ENCODE measurements at regions not wholly inside any gene's neighbourhood (a gene's known extent, or its start where the extent isn't known, plus 50 kb on each side); places are given as distances from the start of the nearest gene placed in this dataset.

DNA sequence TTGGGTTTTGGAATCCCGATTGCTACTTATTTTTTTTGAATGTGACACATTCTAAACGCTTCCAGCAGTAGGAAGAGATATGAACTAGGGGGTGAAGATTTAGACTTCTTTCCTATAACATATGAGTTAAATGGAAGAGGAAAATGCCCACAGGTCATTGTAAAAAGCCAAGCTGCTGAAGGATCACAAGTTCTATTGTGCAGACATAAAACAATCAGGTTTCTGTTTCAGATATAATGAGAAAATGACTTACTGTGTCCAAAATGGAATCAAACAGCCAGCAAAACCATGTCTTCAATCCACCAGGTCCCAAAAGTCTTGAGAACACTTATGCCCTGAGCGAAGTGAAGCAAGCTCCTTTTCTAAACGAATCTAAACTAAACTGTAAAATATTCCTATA is 157.0 kb upstream of the SOX9 start:
- intact Hi-C loops (cut with DNase I): no loop called here
- no peak for DNase-seq (ENCODE audit: low spot score)

- intact Hi-C loops (cut with DNase I): no loop called here
- DNase-seq (ENCODE audit: low spot score): no peak
Observed at GRCh38 chr17:71964559-71964958, 156.3 kb upstream of the SOX9 start.

DNA sequence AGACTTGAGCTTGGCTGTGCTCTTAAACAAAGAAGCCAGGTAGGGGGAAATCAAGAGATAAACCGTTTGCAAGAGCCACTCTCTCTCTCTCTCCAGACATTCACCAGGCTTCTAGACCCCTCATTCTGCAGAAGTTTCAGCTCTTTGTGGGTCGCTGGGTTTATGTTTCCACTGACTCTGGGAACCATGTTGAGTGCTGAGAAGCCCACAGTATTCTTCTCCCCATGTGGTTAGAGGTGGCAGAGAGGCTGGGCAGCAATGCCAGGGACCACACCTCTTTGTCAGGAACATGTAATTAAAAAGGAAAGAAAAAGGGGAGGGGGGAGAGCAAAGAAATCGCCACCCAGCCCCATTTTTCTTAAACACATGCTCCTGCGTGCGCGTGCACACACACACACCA is 154.8 kb upstream of the SOX9 start:
- intact Hi-C loops (cut with DNase I): no loop called here
- no peak for DNase-seq (ENCODE audit: low spot score)

DNA sequence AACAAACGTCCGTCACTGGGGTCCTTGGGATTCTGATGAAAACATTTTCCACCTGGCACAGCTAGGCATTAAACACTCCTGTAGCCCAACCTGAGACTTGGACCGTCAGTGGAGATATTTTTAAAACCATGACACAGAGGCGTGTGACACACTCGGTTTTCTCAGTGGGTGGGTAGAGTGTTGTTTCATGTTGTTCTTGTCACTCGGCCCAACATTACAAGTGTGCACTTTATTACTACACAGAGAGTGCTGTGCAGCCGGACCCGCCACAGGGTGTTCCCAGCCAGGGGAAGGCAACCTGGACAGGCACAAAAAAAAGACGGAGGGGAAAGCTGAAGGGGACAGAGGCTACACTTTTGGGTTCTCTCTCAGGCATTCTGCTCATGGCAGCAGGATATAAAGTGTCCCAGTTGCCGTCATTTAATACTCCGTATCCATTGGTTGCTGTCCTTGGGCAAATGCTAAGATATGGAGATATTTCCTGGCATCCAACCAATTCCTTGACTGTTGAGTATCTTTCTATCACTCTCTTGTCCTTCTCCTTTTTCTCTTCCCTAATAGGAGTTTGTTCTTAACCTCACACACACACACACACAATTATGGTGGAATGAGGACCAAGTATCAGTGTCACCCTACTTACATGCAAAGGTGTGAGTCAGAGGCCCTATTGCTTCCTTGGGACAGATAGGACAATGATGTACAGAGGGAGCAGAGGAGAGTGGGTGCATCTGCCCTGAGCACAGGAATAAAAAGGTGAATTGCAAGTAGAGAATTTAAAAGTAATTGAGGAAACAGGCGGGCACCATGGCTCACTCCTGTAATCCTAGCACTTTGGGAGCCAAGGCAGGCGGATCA is 154.1 kb upstream of the SOX9 start:
- no peak for DNase-seq (ENCODE audit: low spot score)
- intact Hi-C loops (cut with DNase I): no loop called here

GRCh38 chr17:71969500-71969899 is 151.3 kb upstream of the SOX9 start:
- intact Hi-C loops (cut with DNase I): no loop called here
- DNase-seq (ENCODE audit: low spot score): no peak

GRCh38 chr17:71970312-71970711 is 150.5 kb upstream of the SOX9 start:
- no peak for DNase-seq (ENCODE audit: low spot score)
- intact Hi-C loops (cut with DNase I): no loop called here

- no peak for DNase-seq (ENCODE audit: low spot score)
- intact Hi-C loops (cut with DNase I): no loop called here
Observed at GRCh38 chr17:71974051-71974450, 146.8 kb upstream of the SOX9 start.

- DNase-seq (ENCODE audit: low spot score): peak; percentile 88
- intact Hi-C loops (cut with DNase I): no loop called here
Observed at GRCh38 chr17:71975331-71975801, 145.5 kb upstream of the SOX9 start.

DNA sequence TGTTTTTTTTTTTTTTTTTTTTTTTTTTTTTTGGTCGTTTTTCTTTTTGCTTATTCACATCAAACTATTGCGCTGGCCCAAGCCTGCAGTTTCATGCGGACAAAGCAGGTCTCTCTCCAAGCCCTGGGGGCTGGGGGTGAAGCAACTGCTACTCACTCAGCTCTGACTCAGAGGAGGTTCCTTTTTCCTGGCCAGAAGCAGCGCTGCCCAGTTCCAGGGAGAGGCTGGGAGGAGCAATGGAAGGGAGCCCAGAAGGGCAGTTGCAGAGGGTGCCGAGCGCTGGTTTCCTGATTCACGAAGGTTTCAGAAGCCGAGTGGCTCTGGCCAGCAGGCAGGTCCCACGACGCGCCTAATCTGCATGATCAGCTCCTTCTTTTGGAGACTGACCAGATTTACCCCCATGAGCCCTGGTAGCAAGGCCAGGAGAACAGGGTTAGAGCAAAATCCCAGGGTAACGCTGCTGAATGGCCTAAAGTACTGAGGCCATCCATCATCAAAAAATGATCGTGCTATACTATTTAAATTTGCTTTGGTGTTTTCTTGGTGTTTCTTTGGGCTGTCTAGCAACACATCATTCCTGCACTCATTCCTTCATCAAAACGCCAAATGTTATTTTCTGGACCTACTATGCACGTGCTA is 144.7 kb upstream of the SOX9 start:
- DNase-seq (ENCODE audit: low spot score): peak; percentile 95
- intact Hi-C loops (cut with DNase I): no loop called here

DNA sequence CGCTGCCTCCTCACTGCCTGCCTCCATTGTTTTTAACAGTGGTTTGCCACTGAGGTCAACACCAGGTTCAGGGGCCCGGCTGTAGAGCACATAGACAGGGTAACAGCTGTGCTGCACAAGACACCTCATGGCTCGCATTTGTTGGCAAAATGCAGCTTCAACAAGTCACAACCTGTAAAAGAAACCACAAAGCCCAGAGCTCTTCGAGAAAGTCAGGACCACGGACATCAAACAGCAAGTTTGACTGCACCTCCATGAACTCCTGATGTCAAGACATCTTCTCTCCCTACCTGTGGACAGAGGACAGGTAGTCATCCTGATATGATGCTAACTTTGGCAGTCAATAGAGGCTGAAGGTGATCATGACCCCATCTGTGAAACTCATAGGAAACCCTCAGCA is 142.4 kb upstream of the SOX9 start:
- no peak for DNase-seq (ENCODE audit: low spot score)
- intact Hi-C loops (cut with DNase I): no loop called here

DNA sequence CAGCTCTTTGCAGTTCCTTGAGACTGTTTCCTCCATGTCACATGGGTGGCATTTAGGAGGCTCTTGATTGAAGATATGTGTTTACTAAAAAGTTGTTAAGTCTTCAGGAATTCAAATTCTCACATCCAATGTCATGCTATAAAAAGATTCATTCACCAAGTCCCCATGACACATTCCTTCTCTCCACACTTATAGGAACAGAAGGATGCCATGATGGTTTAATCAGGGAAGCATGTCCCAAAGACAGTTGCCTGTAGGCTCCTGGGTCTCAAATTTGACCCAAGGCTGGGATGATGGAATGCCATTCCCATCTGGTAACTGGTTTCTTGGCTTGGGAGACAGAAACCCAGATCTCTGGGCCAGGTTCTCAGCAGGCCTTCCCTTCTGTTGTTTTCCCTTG is 140.6 kb upstream of the SOX9 start:
- intact Hi-C loops (cut with DNase I): loop anchor here in 1 of 2 donors (5.0 kb wide), 1 partner anchor 128 kb away; no protein-coding TSS in a partner anchor
- no peak for DNase-seq (ENCODE audit: low spot score)

DNA sequence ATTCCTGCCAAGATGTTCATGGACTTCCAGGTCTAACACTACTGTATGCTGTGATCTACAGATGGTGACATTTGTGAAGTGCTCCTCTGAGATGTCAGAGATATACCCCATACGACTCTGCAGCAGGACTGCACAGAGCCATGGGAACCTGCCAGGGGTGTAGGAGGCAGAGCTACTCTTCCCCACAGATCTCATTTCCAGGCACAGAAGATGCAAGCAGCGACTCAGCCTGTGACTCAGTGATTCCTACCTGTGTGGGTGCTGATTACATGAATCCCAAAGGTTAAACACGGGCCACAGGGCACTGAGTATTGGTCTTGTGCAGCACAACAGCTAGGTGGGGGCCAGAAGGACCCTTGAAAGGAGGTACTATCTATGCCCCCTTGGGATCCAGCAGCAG is 137.0 kb upstream of the SOX9 start:
- intact Hi-C loops (cut with DNase I): loop anchor here in 1 of 2 donors (5.0 kb wide), 1 partner anchor 132 kb away; no protein-coding TSS in a partner anchor
- no peak for DNase-seq (ENCODE audit: low spot score)

- intact Hi-C loops (cut with DNase I): no loop called here
- no peak for DNase-seq (ENCODE audit: low spot score)
Observed at GRCh38 chr17:71985111-71986039, 135.4 kb upstream of the SOX9 start.

DNA sequence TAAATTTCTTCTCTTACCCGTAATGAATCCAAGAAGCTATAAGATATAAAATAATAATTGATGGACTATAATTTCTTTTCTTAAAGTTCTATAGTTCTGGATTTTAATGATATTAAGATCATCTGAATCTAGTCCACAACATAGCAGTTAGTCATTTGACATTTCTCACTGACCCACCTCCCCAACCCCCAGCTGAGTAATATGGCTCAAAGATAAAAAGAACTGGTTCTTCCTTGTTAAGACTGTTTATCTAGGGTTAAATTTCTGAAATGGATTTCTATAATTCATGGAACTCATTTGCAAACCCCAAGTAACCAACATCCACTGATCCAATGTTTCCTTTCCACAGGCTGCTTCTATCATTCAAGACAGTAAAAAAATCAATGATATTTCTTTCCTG is 133.9 kb upstream of the SOX9 start:
- intact Hi-C loops (cut with DNase I): no loop called here
- DNase-seq (ENCODE audit: low spot score): no peak

DNA sequence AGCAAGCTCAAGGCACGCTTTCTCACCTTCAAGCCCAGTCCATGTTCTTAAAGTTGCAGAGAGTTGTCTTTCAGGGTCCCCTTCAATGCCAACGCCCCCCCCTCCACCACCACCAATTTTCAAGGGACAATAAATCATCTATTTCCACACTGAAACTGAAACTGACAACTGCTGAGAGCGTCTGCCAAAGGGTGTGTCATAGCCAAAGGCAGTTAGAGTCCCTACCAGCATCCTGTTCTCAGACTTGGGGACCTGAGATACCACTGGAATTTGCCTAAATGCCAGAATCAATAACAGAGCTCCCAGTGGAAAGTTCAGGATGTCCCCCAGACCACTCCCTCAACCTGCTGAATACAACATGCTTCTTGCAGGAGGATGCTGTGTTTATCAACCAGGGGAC is 133.2 kb upstream of the SOX9 start:
- DNase-seq (ENCODE audit: low spot score): no peak
- intact Hi-C loops (cut with DNase I): no loop called here

GRCh38 chr17:71989117-71989516 is 131.7 kb upstream of the SOX9 start:
- intact Hi-C loops (cut with DNase I): no loop called here
- DNase-seq (ENCODE audit: low spot score): no peak

- intact Hi-C loops (cut with DNase I): no loop called here
- no peak for DNase-seq (ENCODE audit: low spot score)
Observed at GRCh38 chr17:71993363-71993762, 127.5 kb upstream of the SOX9 start.

GRCh38 chr17:71995590-71995989 is 125.2 kb upstream of the SOX9 start:
- no peak for DNase-seq (ENCODE audit: low spot score)
- intact Hi-C loops (cut with DNase I): no loop called here

GRCh38 chr17:72004011-72004427 is 116.8 kb upstream of the SOX9 start:
- no peak for DNase-seq (ENCODE audit: low spot score)
- intact Hi-C loops (cut with DNase I): no loop called here

All from posterior vena cava (tissue), 2 donors.